Uterus (tissue), 2 donors: ENCODE measurements at regions not wholly inside any gene's neighbourhood (a gene's known extent, or its start where the extent isn't known, plus 50 kb on each side); places are given as distances from the start of the nearest gene placed in this dataset.

Experiments used
- POLR2A ChIP-seq, 2 donors: fragments of 450-650 bp; IDR thresholded peaks; one replicate each; pipeline ENCODE4 v1.6.1; 2016; ENCODE audit warnings: antibody characterized with exemption in 2 of 2, mild to moderate bottlenecking in 1 of 2, moderate library complexity in 1 of 2
- TF ChIP-seq, protein P1 (sequence below), 4 experiments: fragments of 200-600 bp in 2 of 4; fragments of 450-650 bp in 2 of 4; sonication (generic) in 2 of 4; IDR thresholded peaks; one replicate each; pipeline ENCODE4 v1.5.1; 2016 to 2019; ENCODE audit warnings: antibody characterized with exemption in 4 of 4, mild to moderate bottlenecking in 2 of 4, moderate library complexity in 1 of 4

DNA sequence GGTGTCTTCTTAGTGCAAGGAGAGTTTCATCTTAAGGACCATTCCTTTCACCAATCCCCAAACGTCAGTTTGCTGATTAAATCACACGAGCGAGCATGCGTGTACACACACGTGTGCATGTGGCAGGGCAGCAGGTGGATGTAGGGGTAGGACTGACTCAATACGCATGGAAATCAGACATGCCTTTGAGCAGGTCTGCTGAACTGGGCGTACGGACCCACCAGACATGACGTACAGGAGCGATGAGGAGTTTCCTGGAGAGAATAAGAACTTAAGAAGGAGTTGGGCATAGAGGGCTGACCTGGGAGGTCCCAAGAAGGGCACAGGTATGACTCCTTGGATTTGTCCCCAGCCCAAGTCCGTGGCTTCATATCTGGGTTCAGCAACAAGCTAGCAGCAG is 170.0 kb downstream of the FGF18 start:
- TF ChIP-seq POLR2A (IDR thresholded peaks at IDR 0.05): no peak
- TF ChIP-seq, protein P1, sequence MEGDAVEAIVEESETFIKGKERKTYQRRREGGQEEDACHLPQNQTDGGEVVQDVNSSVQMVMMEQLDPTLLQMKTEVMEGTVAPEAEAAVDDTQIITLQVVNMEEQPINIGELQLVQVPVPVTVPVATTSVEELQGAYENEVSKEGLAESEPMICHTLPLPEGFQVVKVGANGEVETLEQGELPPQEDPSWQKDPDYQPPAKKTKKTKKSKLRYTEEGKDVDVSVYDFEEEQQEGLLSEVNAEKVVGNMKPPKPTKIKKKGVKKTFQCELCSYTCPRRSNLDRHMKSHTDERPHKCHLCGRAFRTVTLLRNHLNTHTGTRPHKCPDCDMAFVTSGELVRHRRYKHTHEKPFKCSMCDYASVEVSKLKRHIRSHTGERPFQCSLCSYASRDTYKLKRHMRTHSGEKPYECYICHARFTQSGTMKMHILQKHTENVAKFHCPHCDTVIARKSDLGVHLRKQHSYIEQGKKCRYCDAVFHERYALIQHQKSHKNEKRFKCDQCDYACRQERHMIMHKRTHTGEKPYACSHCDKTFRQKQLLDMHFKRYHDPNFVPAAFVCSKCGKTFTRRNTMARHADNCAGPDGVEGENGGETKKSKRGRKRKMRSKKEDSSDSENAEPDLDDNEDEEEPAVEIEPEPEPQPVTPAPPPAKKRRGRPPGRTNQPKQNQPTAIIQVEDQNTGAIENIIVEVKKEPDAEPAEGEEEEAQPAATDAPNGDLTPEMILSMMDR (IDR thresholded peaks at IDR 0.05): no peak
